GM19035 (cell line): ENCODE measurements at regions not wholly inside any gene's neighbourhood (a gene's known extent, or its start where the extent isn't known, plus 50 kb on each side); places are given as distances from the start of the nearest gene placed in this dataset.

Experiments used
- ATAC-seq: cut with Tn5 transposase; IDR thresholded peaks from one replicate; pipeline ENCODE4 v1.9.1; 2021; ENCODE audit not compliant: unreplicated experiment

GRCh38 chr2:79453918-79454317, 58.9 kb upstream of the CTNNA2 start:
- no peak for ATAC-seq

- no peak for ATAC-seq
Measured at GRCh38 chr2:79452651-79453050, 60.2 kb upstream of the CTNNA2 start.

GRCh38 chr2:79447463-79447862, 65.4 kb upstream of the CTNNA2 start:
- ATAC-seq, result no peak

GRCh38 chr2:79446313-79446712, 66.5 kb upstream of the CTNNA2 start:
- ATAC-seq, result no peak

GRCh38 chr2:79437433-79438267, 75.2 kb upstream of the CTNNA2 start:
- no peak for ATAC-seq

- no peak for ATAC-seq
Measured at GRCh38 chr2:79434362-79434761, 78.5 kb upstream of the CTNNA2 start.

- ATAC-seq, result no peak
Measured at GRCh38 chr2:79432731-79433146, 80.1 kb upstream of the CTNNA2 start.

GRCh38 chr2:79428745-79429144, 84.1 kb upstream of the CTNNA2 start:
- no peak for ATAC-seq

- no peak for ATAC-seq
Measured at GRCh38 chr2:79414690-79415089, 98.2 kb upstream of the CTNNA2 start.

GRCh38 chr2:79394485-79394859, 118.4 kb upstream of the CTNNA2 start:
- no peak for ATAC-seq

GRCh38 chr2:79393806-79394484, 118.9 kb upstream of the CTNNA2 start:
- no peak for ATAC-seq

GRCh38 chr2:79393107-79393685, 119.7 kb upstream of the CTNNA2 start:
- ATAC-seq, result no peak

GRCh38 chr2:79389481-79389880, 123.4 kb upstream of the CTNNA2 start:
- no peak for ATAC-seq

GRCh38 chr2:79388024-79388423, 124.8 kb upstream of the CTNNA2 start:
- no peak for ATAC-seq

GRCh38 chr2:79387431-79387830, 125.4 kb upstream of the CTNNA2 start:
- ATAC-seq, result no peak

- no peak for ATAC-seq
Measured at GRCh38 chr2:79383681-79384080, 129.2 kb upstream of the CTNNA2 start.

GRCh38 chr2:79375817-79376216, 137.0 kb upstream of the CTNNA2 start:
- no peak for ATAC-seq

GRCh38 chr2:79373358-79374130, 139.3 kb upstream of the CTNNA2 start:
- ATAC-seq, result no peak

- no peak for ATAC-seq
Measured at GRCh38 chr2:79370976-79371538, 141.8 kb upstream of the CTNNA2 start.

- ATAC-seq, result no peak
Measured at GRCh38 chr2:79369127-79369526, 143.7 kb upstream of the CTNNA2 start.

GRCh38 chr2:79368116-79368630, 144.7 kb upstream of the CTNNA2 start:
- no peak for ATAC-seq
